Cardiac fibroblast (primary cell): ENCODE measurements at regions not wholly inside any gene's neighbourhood (a gene's known extent, or its start where the extent isn't known, plus 50 kb on each side); places are given as distances from the start of the nearest gene placed in this dataset.

Source experiments
- DNase-seq, 2 donors: peaks; one replicate each; pipeline versions ENCODE4 v3.0.0 to v3.0.0-alpha.2; 2010; ENCODE audit warnings: low read depth in 2 of 2
- H3K4me3 ChIP-seq, 2 donors: replicated peaks in 1 of 2; 1 replicate in 1 of 2; 2 replicates in 1 of 2; pipeline ENCODE4 v1.5.1; 2011; ENCODE audit warnings: low read depth in 2 of 2, low read length in 2 of 2, mild to moderate bottlenecking in 2 of 2, moderate library complexity in 1 of 2
- CTCF ChIP-seq: IDR thresholded peaks from one replicate; pipeline ENCODE4 v1.5.1; 2011; ENCODE audit warnings: low read depth, mild to moderate bottlenecking, low read length, inconsistent platforms

- DNase-seq = peak; percentile 74 to 88
- H3K4me3 ChIP-seq = no peak overlapping the region
- no peak for TF ChIP-seq CTCF
These were observed 280.5 kb downstream of the TLL1 start for GRCh38 chr4:166153548-166153947.

GRCh38 chr4:166162327-166162726 lies 289.3 kb downstream of the TLL1 start:
- DNase-seq = no peak
- no peak overlapping the region for H3K4me3 ChIP-seq
- no peak for TF ChIP-seq CTCF

GRCh38 chr4:166165829-166166420 lies 292.9 kb downstream of the TLL1 start:
- H3K4me3 ChIP-seq = no peak overlapping the region
- DNase-seq = peak; percentile 86 to 87
- peak; percentile 72 for TF ChIP-seq CTCF

- no peak overlapping the region for H3K4me3 ChIP-seq
- peak; percentile 53 for TF ChIP-seq CTCF
- peak; percentile 22 to 54 for DNase-seq
These were observed 296.1 kb downstream of the TLL1 start for GRCh38 chr4:166169111-166169510.

GRCh38 chr4:166172619-166173018 lies 299.6 kb downstream of the TLL1 start:
- no peak overlapping the region for H3K4me3 ChIP-seq
- DNase-seq = peak in 1 of 2 donors; percentile 9
- no peak for TF ChIP-seq CTCF

- no peak for TF ChIP-seq CTCF
- peak; percentile 38 to 77 for DNase-seq
These were observed 301.9 kb downstream of the TLL1 start for GRCh38 chr4:166174717-166175490.

More at GRCh38 chr4:166174717-166175490, 301.9 kb downstream of the TLL1 start:
- no peak overlapping the region for H3K4me3 ChIP-seq
